ENCODE measurements at regions not wholly inside any gene's neighbourhood (a gene's known extent, or its start where the extent isn't known, plus 50 kb on each side); places are given as distances from the start of the nearest gene placed in this dataset.

DNA sequence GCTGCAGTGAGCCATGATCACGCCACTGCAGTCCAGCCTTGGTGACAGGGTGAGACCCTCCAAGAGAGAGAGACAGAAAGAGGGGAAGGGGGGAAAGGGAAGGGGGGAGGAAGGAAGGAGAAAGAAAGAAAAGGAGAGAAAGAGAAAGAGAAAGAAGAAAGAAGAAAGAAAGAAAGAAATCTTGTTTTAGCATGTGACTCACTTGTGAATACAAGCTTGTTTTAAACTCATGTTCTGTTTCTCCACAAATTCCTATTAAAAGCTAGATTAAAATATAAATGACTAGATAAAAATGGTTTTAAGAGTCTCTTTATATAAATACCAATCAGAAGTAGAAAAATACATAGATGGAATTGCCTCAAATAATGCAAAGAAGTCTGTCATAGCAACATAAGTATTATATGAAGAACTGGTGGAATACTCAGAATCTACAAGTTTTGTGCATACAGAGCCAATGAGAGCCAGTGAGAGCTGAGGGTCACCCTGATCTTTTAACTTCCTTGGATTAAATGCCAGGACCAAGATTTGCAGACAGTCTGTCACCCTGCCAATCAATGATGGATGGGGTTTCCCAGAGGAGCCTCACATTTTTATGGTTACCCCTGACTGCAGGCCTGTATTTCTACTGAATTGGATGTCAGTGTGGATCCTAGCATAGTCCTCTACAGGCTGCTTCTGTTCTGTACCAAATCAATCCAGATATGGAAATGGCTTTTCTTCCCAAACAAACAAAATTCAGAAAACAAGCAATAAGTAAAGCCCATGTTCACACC is 50.8 kb upstream of the LY86 start:
- TF ChIP-seq ZFP30 (CRISPR knock-in tag; IDR thresholded peaks at IDR 0.05), result no peak
- no peak for TF ChIP-seq BACH2 (CRISPR knock-in tag; IDR thresholded peaks at IDR 0.05; ENCODE audit: borderline replicate concordance)
- TF ChIP-seq ZFP3 (CRISPR knock-in tag; IDR thresholded peaks at IDR 0.05), result no peak
- no peak for TF ChIP-seq ZC3H10 (CRISPR knock-in tag; IDR thresholded peaks at IDR 0.05)
